ENCODE measurements at regions not wholly inside any gene's neighbourhood (a gene's known extent, or its start where the extent isn't known, plus 50 kb on each side); places are given as distances from the start of the nearest gene placed in this dataset.
"Not testable (repeated sequence)": the region's sequence is repeated elsewhere in the genome, so short reads cannot be mapped to it uniquely, and the experiment has no call there.

DNA sequence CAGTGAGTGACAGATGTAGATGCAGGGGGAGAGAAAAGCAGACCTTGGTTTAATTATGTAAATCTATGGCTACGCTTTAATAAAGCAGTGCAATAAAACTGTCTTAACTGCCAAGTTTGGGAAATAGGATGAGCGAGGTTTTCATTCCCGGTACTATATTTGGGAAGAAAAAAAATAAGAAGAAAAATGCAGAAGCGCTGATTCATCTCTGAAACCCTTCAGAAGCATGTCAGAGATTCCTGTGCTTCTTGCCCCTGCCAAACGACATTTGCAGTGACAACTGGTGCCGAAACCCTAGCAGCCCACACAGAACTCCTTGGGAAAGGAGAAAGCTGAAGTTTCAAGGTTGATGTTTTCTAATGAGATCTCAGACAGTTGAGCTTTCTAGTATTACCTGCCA, 380.7 kb downstream of the REEP3 start:
- intact Hi-C loops (cut with micrococcal nuclease), result no loop called here

DNA sequence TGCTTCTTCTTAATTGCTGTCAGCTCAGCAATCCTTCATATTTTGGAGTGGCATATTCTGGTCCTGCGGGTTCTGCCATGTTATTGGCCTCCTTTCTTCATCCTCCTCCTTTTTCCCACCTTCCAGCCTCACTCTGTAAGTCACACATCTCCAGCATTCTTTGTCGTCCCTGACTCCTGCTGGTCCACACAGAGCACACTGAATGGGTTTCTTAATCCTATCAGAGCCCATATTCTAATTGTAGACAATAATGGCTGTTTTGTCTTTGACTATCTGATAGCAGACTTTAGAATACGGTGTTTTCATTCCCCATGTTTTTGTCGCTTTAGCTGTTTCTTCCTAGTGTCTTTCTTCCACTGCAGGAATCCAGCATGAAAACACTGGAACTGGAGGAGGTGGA, 389.6 kb downstream of the REEP3 start:
- intact Hi-C loops (cut with micrococcal nuclease), result no loop called here

DNA sequence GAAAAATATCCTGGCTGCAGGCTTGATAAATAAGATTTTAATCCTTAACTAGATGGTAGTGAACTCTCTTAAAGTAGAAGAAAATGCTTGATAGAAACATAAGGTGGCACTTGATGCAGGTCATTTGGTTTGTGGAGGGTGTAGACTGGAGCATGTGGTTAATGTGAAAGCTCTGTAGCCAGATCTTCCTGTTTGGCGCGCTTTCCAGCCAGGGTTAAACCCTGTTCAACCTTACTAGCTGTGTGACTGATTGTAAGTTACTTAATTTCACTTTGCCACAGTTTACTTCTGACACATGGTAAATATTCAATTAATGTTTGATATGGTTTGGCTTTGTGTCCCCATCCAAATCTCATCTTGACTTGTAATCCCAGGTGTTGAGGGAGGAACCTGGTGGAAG, 394.0 kb downstream of the REEP3 start:
- intact Hi-C loops (cut with micrococcal nuclease), result no loop called here

DNA sequence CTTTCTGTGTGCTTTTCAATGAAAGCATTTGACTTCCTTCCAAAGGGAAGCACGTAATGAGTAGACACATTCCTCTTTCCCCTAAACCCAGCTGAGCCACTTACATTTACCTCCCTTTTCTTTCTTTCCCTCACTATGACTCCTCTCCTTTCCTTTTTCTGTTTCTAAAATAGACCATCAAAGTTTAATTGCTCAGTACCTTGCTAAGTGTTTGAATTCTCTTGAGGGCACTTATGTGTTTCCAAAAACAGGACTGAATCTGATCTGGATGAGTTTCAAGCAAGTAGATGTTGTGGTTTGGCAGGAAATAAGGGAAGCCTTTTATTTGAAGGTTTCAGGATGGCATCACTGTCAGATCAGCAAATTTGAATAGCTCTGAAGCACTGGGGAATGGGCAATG, 396.2 kb downstream of the REEP3 start:
- intact Hi-C loops (cut with micrococcal nuclease), result no loop called here

DNA sequence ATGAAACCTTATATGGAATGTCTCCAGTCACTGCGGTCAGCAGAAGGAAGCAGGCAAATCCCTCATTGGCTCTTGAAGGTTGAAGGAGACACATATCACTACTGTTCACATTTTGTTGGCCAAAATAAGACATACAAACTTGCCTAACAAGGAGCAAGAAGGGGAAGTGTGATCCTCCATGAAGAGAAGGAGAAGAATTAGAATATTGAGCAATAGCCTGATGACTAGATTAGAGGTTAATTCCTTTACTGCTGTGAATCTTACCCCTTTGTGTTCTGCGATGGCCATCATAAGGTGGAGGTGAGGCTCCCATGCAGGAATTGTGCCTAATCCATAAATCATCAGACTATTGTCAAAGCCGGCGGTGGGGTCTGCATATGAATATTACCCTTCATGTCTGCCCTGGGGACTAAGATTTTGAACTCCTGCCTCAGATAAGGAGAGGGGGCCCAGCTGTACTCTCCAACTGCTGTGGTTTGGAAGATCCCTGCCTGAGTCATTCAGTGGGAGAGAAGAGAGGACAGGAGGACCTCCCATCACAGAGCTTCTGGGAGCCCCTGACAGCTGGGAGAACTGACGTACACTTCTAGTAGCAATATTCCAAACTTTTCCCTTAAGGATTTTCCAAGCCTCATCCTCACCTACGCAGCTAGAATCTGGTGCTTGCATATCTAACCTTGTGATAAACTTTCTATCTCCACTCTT, 398.5 kb downstream of the REEP3 start:
- intact Hi-C loops (cut with micrococcal nuclease), result no loop called here

DNA sequence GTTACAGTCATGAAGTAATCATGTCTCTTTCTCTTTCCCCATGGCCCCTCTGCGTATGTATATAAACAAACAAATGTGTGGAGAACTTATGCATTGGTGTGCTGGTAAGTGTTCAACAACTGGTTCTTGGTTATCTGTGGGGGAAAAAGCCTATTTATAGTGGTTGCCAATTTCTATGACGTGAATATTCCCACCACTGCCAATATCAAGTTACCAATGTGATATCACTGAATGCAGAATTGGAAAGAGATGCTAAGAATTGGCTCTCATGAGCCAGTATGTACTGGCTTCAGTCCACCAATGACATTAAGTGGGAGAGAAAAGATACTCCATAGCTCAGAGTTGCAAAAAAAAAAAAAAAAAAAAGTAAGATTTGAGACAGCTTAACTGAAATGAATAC, 399.7 kb downstream of the REEP3 start:
- intact Hi-C loops (cut with micrococcal nuclease), result no loop called here

DNA sequence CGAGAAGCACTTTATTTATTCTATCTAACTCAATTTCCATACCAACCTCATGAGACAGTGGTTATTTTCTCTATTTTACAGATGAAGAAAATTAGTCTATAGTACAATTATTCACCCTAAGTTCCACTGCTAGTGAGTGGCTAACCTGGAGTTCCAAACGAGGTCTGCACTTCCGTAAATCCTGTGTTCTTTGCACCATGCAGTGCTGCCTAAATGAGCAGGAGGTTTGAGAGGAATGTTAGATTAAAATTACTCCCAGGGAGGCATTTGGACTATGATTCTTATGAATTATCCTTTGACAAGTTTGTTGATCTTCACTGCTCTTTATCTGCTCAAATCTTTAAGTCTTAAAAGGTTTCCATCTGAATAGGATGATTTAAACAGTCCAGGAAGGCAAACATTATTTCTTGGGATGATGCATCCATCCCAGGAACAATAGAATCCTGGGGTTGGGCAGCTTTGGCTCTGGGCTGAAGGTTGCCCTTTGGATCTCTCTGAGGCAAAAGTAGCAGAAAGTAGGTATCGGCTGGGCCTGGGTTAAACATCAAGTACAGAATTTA, 400.8 kb downstream of the REEP3 start:
- intact Hi-C loops (cut with micrococcal nuclease), result no loop called here

DNA sequence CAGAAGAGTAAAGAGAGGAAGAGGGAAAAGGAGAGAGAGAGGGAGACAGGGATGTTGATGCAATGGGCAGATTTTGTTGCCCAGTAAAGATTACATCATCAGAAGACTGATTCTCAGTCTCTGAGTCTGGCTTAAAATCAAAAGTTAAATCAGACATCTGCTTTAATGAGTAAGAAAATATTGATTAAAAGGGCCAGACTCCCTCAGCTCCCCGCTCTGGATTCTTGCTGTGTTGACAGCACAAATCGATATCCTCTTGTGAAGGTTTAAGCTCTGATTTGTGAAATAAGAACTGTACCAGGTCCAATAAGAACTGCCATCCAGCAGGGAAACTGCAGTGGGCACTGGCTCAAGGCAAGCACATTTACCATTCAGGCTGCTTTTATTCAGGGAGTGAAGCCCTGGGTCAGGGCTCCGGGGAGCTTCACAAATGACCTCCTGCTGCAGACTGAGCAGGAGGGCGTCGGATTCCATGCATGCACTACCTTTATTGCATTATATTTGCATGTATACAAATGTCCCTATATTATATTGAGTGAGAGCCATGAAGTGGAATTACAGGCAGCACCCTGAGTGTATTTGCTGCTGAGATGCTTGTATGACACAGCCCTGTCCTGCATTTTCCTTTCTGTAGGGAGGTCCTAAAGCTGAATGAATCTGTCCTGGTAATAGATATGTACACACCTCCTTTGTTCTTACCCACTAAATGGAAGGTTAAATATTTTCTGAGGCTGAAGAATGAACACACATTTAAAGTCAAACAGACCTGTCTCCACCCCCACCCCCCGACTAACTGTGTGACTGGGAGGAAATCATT, 401.5 kb downstream of the REEP3 start:
- intact Hi-C loops (cut with micrococcal nuclease), result no loop called here

DNA sequence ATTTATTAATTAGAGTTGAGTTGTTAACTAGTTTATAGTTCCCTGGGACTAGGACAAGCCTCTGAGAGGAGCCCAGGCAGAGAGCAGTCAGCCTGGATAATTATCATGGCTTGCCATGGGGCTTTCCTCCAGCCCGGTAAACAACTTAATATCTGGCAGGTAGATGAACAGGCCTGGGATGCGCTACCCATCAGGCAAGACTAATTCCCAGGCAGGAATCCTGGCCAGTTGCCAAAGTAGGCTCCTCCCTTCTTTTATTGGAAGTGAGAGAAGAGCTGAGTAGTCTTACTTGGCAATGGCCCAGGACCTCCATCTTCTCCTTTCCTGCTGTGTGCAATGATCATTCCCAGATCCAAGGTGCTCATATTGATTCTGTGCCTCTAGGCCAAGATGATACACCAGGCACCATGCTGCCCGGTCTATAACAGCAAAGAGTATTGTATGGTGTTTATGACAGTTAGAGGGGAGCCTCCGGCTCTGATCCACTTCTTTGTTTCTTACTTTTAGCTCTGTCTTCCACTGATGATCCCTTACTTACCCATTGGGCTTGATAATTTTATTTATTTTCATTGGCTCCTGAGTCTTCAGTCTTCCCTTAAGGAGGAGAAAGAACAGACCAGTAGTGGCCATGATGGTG, 408.7 kb downstream of the REEP3 start:
- intact Hi-C loops (cut with micrococcal nuclease), result no loop called here

DNA sequence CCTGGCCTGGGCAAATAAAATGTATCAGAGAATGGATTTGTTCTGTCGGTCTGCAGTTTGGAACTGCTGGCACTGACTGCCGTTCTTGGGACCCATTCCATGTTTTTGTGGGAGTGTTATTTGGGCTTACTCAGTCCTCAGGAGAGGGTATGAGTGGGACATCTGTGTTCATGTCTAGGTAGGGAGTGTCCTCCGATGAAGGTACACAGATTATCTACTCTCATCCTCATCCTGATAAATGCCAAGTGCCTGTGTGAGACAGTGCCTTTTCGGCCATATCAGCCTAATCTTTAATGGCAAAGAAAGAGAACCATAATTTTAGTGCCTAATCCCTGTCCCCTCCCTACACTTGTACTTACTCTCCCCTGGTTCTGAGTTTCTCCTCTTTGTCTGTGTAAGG, 409.4 kb downstream of the REEP3 start:
- intact Hi-C loops (cut with micrococcal nuclease), result no loop called here

DNA sequence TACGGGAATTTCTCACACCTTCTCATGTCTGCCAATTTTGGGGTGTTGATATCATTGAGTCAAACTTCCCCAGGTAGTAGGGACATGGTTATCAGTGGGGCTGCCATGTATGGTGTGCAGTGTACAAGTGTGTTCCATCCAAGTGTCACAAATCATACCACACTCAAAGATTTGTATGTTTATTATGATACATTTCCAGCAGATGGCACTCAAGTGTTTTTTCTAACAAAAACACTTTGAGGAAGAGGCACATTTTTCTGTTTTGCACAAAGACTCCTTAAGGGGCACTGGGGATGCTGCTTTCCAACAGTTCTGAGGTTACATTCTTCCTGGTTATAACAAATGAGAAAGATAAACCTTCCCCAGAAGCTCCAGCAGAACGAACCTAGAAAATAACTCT, 414.5 kb downstream of the REEP3 start:
- intact Hi-C loops (cut with micrococcal nuclease), result no loop called here

DNA sequence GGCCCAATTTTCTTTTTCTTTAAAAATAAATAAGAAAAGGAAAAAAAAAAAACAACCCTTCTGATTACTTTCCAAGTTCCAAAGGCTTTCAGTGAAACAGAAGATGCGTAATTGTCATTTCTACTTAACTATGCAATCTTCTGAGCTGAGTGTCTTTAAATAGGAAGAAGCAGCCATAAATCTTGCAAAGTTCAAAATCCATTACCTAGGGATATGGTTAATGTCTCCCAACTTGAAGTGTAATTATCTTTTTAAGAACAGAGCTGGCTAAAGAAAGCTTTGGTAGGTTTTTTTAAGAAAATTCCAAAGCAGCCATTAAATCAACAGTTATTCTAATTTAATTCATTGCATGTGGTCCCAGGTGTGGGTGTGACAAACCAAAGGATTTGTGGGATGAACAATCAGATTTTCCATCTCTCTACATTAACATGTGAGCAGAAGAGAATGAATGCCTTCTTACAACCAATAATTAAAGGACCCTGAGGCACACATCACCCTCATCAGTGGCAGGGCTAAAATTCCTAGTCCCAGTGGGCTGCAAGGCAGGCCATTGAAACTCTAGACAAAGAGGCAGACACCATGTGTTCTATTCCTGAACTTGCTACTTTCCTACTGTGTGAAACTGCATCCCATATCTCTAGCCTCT, 419.2 kb downstream of the REEP3 start:
- intact Hi-C loops (cut with micrococcal nuclease), result no loop called here

DNA sequence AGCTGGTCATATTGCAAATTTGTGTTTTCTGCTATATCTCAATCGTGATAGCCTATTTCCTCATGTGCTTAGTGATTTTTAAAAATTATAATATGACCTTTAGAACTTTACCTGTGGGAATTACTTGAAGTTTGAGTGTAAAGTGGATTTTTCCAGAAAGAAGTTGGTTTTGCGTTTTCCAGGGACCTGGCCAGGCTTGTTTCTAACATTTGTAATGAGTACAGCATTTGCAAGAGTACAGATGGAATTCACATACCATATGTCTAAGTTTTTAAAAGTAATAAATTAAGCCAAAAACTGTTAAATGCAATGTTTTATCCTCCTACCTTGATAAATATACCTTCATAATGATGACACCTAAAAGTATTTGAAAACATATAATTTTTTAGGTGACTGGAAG, 443.2 kb downstream of the REEP3 start:
- intact Hi-C loops (cut with micrococcal nuclease), result no loop called here

DNA sequence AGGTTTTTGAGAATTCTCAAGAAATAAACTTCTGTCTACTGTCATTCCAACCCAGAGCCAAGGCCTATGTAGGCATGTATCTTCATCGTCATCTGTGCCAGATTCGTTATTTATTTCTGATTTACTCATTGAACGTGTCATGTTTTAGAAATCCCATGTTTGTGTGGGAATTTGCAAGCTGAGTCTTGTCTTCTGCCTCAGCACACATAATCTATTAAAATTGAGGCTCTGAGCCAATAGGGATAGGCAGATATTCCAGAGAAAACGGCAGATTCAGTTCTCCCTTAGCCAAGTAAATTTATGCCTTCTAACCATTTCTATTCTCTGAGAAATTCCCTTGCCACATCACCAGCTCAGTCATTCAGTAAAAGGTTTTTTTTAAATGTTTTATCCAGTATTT, 444.6 kb downstream of the REEP3 start:
- intact Hi-C loops (cut with micrococcal nuclease), result no loop called here

DNA sequence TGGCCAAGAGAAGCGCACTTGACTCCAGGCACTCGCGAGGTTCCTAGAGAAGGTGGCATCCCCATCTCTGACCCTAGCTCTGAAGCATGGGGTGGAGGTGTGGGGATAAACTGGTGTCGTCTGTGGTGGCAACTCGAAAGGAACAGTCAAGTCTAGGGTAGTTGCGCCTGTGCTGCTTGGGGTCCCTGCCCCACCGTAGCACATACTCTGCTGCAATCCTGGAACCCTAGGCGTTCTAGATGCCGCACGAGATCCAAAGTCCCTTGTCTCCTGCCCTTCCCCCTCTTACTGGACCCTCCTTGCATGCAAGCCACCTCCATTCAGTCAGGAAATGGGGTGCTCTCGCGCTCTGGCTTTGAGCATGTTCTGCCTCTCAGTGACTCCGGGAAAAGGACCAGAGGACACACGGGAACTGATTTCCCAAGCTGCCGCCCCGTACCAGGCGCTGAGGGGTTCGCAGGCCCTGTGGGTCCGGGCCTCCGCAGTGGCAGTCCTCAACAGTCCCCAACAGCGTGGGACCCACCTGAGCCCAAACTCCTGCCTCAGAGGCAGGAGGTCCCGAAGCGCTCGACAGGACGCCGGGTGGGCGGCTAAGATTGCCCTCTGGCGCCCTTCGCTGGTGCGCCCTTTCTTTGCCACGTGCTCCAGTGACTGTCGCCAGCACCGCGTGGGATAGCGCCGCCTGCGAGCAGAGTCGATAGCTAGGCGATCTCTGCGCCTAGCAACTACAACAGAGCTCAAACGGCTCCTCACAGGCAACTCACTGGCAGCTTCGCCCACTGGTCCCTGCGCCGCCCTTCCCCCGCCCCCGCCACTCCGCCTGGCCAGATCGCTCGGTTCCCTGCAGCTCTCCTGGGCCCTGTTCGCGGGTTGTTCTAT, 452.0 kb downstream of the REEP3 start:
- intact Hi-C loops (cut with micrococcal nuclease), result no loop called here

DNA sequence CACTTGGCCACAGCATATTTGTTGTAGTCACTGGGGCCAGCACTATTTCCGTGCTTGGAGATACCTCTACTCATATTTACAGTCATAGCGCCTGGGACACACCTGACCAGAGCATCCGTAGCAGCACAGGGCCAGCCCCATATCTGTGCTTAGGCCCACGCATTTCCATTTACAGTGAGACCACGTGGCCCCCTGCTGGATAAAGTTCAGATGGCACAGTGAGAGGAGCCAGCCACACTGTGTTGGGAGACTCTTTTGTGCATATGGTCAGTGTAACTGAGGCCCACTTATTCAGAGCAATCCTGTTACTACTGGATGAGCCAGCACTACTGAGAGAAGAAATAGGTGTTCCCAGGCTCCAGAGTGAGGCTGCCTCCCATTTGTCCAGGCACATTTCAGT, 455.3 kb downstream of the REEP3 start:
- intact Hi-C loops (cut with micrococcal nuclease), result loop anchor here (1.0 kb wide), 2 partner anchors 104 to 110 kb away; no protein-coding TSS in a partner anchor

DNA sequence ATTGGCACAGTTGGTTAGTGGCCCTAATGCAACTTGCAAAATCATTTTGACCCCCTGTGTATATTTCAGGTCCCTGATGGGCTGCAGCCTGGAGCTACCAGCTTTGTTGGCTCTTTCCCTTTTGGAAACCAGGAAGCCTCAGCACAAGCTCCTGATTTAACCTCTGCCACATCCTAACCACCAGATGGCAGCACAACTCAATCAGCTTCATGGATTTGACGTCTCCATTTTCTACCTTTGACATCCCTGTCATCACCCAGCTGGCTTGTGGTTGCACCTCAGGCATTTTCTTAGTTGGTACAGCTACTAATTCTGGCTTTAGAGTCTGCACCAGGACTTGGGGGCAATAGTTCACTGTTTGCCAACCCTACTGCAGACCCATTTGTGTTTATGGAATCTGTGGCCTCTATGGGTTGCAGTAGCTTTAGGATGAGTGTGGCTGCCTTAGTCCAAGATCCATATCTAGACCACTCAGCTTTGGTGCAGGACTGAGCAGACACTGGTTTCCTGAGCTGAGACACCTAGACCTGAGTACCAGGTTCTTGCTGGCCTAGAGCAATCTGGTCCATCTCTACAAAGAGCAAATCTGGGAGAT, 456.2 kb downstream of the REEP3 start:
- intact Hi-C loops (cut with micrococcal nuclease), result no loop called here

DNA sequence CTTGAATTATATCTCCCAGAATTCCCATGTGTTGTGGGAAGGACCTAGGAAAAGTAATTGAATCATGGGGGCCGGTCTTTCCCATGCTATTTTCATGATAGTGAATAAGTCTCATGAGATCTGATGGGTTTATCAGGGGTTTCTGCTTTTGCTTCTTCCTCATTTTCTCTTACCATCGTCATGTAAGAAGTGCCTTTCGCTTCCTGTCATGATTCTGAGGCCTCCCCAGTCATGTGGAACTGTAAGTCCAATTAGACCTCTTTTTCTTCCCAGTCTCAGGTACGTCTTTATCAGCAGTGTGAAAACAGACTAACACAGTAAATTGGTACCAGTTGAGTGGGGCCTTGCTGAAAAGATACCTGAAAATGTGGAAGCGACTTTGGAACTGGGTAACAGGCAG, 459.7 kb downstream of the REEP3 start:
- intact Hi-C loops (cut with micrococcal nuclease), result not testable (repeated sequence)

DNA sequence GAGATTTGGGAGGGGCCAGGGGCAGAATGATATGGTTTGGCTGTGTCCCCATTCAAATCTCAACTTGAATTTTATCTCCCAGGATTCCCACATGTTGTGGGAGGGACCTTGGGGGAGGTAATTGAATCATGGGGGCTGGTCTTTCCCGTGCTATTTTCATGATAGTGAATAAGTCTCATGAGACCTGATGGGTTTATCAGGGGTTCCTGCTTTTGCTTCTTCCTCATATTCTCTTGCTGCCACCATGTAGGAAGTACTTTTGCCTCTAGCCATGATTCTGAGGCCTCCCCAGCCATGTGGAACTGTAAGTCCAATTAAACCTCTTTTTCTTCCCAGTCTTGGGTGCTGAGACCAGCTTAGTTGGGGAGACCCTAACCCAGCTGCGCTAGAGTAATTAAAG, 462.9 kb downstream of the REEP3 start:
- intact Hi-C loops (cut with micrococcal nuclease), result not testable (repeated sequence)

DNA sequence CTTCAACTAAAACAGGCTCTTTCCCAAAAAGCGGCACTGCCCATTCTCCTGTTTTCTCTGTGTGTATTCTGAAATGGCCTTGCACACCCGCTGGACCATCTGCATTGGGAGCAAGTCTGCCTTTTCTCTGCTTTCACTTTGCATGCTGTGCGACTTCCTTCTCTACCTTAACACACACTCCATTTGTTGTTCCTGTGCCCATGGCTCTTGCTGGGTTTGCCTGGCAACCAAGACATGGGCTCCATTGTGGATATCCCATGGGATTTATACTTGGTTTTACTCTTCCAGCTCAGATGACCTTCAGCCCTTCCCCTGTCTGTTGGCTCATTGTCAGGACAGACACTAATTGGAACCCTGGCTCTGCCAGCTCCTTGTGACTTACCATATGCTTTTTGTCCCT, 465.3 kb downstream of the REEP3 start:
- intact Hi-C loops (cut with micrococcal nuclease), result no loop called here
